Left lung (tissue), 4 donors: ENCODE measurements at regions not wholly inside any gene's neighbourhood (a gene's known extent, or its start where the extent isn't known, plus 50 kb on each side); places are given as distances from the start of the nearest gene placed in this dataset.

Experiments used
- ATAC-seq: fragments of 200-7000 bp; cut with Tn5 transposase; one replicate; pipeline ENCODE4 v1.9.1; 2020; ENCODE audit warnings: moderate library complexity
- DNase-seq, 4 donors: peaks; one replicate each; pipeline ENCODE4 v3.0.0-alpha.2; 2013 to 2020
- H3K27ac ChIP-seq, 2 donors: fragments of 200-600 bp; sonication (generic) in 1 of 2; one replicate each; pipeline versions ENCODE4 v1.5.0 to v1.8.0; 2020 to 2021
- H3K27me3 ChIP-seq, 2 donors: fragments of 200-600 bp; sonication (generic) in 1 of 2; one replicate each; pipeline versions ENCODE4 v1.5.0 to v1.8.0; 2020 to 2021
- H3K36me3 ChIP-seq, 2 donors: fragments of 200-600 bp; sonication (generic) in 1 of 2; one replicate each; pipeline versions ENCODE4 v1.5.0 to v1.8.0; 2020 to 2021
- H3K4me1 ChIP-seq, 2 donors: fragments of 200-600 bp; one replicate each; pipeline ENCODE4 v1.8.0; 2021
- H3K4me3 ChIP-seq, 2 donors: fragments of 200-600 bp; sonication (generic) in 1 of 2; one replicate each; pipeline versions ENCODE4 v1.5.0 to v1.8.0; 2020 to 2021; ENCODE audit warnings: mild to moderate bottlenecking in 1 of 2
- H3K9me3 ChIP-seq, 2 donors: fragments of 200-600 bp; sonication (generic) in 1 of 2; one replicate each; pipeline versions ENCODE4 v1.5.0 to v1.8.0; 2020 to 2021
- intact Hi-C, 2 donors: fragments of 100-400 bp; cut with DNase I; formaldehyde crosslinking; loops; one replicate each; pipeline versions ENCODE4 v1.11.2 to v1.14.2; 2022
- TF ChIP-seq, protein P1 (sequence below), 2 donors: fragments of 200-600 bp; sonication (generic) in 1 of 2; IDR thresholded peaks; one replicate each; pipeline versions ENCODE4 v1.5.0 to v1.8.0; 2021; ENCODE audit warnings: antibody characterized with exemption in 2 of 2
- donor health status: DM: no; HTN: yes; CAD: no.
- donor health status: DM: no; HTN: no; CAD: no.

DNA sequence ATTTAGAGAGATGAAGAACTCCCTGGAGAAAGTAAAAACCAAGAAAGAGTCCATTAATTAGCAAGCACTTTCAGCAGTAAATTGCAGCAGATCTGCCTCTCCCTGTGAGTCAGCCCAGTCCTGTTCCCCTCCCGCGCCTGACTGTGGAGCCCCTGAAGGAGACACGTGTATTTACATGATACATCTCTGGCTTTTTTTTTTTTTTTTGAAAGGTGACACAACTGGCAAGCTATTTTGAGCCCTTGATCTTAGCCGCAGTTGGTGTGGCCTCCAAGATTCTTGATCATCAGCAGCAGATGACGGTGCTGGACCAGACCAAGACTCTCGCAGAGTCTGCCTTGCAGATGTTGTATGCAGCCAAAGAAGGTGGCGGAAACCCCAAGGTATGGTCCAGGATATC is 271.8 kb upstream of the TPM1 start:
- Histone ChIP-seq H3K9me3 (no peaks in the 10 kb centered on the region), H3K4me3 (no peak overlapping the region), H3K27me3 (no peaks in the 10 kb centered on the region), H3K4me1 (no peaks in the 10 kb centered on the region), H3K27ac (no peak overlapping the region), H3K36me3 (no peaks in the 10 kb centered on the region)
- ATAC-seq: no peak
- intact Hi-C loops: no loop called here
- TF ChIP-seq, protein P1, sequence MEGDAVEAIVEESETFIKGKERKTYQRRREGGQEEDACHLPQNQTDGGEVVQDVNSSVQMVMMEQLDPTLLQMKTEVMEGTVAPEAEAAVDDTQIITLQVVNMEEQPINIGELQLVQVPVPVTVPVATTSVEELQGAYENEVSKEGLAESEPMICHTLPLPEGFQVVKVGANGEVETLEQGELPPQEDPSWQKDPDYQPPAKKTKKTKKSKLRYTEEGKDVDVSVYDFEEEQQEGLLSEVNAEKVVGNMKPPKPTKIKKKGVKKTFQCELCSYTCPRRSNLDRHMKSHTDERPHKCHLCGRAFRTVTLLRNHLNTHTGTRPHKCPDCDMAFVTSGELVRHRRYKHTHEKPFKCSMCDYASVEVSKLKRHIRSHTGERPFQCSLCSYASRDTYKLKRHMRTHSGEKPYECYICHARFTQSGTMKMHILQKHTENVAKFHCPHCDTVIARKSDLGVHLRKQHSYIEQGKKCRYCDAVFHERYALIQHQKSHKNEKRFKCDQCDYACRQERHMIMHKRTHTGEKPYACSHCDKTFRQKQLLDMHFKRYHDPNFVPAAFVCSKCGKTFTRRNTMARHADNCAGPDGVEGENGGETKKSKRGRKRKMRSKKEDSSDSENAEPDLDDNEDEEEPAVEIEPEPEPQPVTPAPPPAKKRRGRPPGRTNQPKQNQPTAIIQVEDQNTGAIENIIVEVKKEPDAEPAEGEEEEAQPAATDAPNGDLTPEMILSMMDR (IDR thresholded peaks at IDR 0.05): no peak
- DNase-seq: no peak

DNA sequence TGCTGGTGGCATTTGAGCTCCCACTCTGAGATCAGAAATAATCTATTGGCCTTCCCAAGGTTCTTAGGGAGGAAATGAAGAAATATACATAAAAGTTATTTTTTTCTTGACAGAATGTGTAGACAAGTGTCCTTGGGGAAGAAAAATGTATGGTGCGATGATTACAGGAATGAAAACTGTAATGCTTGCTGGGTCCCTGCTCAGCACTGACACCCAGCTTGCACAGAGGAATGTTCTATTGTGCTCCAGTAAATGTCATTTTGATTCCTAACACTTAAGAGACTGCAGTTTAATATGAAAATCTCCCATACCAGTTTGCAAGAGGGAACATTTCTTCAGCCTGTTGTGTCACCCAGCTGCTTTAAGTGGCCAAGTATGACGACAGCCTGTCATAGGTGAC is 271.3 kb upstream of the TPM1 start:
- TF ChIP-seq, protein P1 (IDR thresholded peaks at IDR 0.05): no peak
- intact Hi-C loops: no loop called here
- Histone ChIP-seq H3K9me3 (no peaks in the 10 kb centered on the region), H3K27ac (no peak overlapping the region), H3K4me1 (no peaks in the 10 kb centered on the region), H3K36me3 (no peaks in the 10 kb centered on the region), H3K27me3 (no peaks in the 10 kb centered on the region), H3K4me3 (no peak overlapping the region)
- ATAC-seq: no peak
- DNase-seq: no peak

DNA sequence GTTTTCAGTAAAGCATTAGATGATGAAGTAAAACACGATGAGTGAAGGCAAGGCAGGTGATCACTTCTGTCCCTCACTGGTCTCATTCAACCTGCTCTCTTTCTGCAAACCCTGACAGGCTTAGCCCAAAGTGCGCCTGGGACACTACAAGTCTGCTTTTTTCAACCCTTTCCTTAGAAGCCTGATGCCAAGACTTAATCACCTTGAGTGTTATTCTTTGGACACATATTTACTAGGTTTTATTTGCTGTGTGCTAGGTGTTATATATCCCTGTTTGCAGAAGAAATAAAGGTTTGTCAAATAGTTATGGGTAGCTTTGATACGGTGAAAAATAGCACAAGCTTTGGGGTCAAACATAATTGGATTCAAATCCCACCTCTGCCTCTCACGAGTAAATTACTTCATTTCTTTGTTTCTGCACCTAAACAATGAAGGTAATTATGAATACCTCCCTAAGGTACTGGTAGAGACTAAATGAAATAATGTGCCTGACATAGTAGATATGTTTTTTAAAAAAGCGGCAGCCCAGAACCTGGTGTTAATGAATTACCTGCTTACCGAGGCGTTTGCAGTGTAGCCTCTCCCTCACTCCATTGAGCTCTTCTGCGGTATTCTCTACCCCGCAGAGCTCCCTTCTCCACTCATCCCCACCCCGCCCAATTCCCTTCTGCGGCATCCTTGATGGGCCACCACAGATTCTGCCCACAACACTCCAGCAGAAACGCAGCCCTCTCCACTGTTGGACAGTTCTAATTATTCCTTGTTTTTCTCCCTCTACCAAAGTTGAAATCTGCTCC is 269.0 kb upstream of the TPM1 start:
- intact Hi-C loops: no loop called here
- H3K36me3 ChIP-seq: no peaks in the 10 kb centered on the region
- H3K4me1 ChIP-seq: no peaks in the 10 kb centered on the region
- ATAC-seq (no peak), DNase-seq (no peak)
- H3K27me3 ChIP-seq: no peaks in the 10 kb centered on the region
- no peak overlapping the region for H3K4me3 ChIP-seq
- H3K9me3 ChIP-seq: no peaks in the 10 kb centered on the region
- TF ChIP-seq, protein P1 (IDR thresholded peaks at IDR 0.05): no peak
- H3K27ac ChIP-seq: no peak overlapping the region

DNA sequence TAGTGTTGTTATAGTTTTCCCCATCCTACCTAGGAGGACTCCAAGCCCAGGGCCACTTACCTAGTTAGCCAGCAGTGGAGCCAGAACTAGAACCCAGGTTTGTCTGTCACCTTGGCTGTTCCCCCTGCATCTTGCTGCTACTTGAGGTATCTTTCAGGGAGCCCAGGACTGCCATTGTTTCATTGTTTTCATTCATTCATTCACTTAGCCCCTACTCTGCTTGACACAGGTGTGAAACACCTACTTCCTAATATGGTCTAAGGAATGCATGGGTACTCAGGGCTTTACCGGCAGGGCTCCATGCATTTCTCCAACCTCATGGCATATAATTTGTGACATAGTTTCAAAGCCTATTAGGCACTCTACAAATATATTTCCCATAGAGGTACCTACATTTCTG is 266.6 kb upstream of the TPM1 start:
- ATAC-seq (no peak), DNase-seq (no peak)
- intact Hi-C loops: no loop called here
- Histone ChIP-seq H3K9me3 (no peaks in the 10 kb centered on the region), H3K27me3 (no peaks in the 10 kb centered on the region), H3K36me3 (no peaks in the 10 kb centered on the region), H3K4me3 (no peak overlapping the region), H3K27ac (no peak overlapping the region), H3K4me1 (peaks cover 0 to 4% of the 10 kb centered on the region in 2 donors)
- TF ChIP-seq, protein P1 (IDR thresholded peaks at IDR 0.05): no peak

DNA sequence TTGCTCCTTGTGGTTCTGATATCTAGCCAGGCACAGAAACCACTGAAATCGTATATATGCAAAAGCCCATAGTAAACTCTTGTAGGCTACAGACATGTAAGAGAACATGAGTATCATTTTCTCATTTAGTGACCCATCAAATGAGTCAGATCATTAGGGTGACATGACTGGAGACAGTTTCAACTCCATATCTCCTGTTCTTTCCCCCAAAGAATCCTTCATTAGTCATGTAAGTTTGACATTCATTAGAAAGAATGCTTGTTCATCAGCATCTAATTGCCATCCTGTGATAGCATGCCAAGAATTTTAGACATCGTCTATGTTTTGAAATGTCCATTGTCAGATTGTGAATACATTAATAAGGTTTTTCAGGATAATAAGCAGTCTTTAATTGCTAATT is 264.9 kb upstream of the TPM1 start:
- Histone ChIP-seq H3K4me3 (no peak overlapping the region), H3K4me1 (peaks cover 0 to 9% of the 10 kb centered on the region in 2 donors), H3K9me3 (no peaks in the 10 kb centered on the region), H3K27ac (no peak overlapping the region), H3K27me3 (no peaks in the 10 kb centered on the region), H3K36me3 (no peaks in the 10 kb centered on the region)
- ATAC-seq: no peak
- intact Hi-C loops: no loop called here
- TF ChIP-seq, protein P1 (IDR thresholded peaks at IDR 0.05): no peak
- no peak for DNase-seq
